NB4 (cell line): ENCODE measurements at regions not wholly inside any gene's neighbourhood (a gene's known extent, or its start where the extent isn't known, plus 50 kb on each side); places are given as distances from the start of the nearest gene placed in this dataset.

ENCODE experiments used
- DNase-seq: peaks from one replicate; pipeline ENCODE4 v3.0.0; 2010; ENCODE audit warnings: low read depth
- H3K4me3 ChIP-seq: one replicate; pipeline ENCODE4 v1.5.1; 2011; ENCODE audit warnings: mild to moderate bottlenecking, low read depth, low read length, moderate library complexity
- MYC ChIP-seq: IDR thresholded peaks from 2 replicates; pipeline ENCODE4 v1.6.1; 2011; ENCODE audit warnings: low read depth, low read length
- POLR2A ChIP-seq: IDR thresholded peaks from 2 replicates; pipeline ENCODE4 v1.6.1; 2011; ENCODE audit warnings: mild to moderate bottlenecking; ENCODE audit not compliant: insufficient read length; ENCODE audit errors: extremely low read depth
- TF ChIP-seq, protein P1 (sequence below): IDR thresholded peaks from one replicate; pipeline ENCODE4 v1.5.1; 2012; ENCODE audit warnings: low read depth, low read length
- TF ChIP-seq, protein P2 (sequence below): IDR thresholded peaks from 2 replicates; pipeline ENCODE4 v1.6.1; 2011; ENCODE audit warnings: low read depth, low read length

- no peak overlapping the region for H3K4me3 ChIP-seq
- no peak for DNase-seq
- TF ChIP-seq, protein P1, sequence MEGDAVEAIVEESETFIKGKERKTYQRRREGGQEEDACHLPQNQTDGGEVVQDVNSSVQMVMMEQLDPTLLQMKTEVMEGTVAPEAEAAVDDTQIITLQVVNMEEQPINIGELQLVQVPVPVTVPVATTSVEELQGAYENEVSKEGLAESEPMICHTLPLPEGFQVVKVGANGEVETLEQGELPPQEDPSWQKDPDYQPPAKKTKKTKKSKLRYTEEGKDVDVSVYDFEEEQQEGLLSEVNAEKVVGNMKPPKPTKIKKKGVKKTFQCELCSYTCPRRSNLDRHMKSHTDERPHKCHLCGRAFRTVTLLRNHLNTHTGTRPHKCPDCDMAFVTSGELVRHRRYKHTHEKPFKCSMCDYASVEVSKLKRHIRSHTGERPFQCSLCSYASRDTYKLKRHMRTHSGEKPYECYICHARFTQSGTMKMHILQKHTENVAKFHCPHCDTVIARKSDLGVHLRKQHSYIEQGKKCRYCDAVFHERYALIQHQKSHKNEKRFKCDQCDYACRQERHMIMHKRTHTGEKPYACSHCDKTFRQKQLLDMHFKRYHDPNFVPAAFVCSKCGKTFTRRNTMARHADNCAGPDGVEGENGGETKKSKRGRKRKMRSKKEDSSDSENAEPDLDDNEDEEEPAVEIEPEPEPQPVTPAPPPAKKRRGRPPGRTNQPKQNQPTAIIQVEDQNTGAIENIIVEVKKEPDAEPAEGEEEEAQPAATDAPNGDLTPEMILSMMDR = no peak
- TF ChIP-seq MYC (no peak), POLR2A (no peak)
- TF ChIP-seq, protein P2, sequence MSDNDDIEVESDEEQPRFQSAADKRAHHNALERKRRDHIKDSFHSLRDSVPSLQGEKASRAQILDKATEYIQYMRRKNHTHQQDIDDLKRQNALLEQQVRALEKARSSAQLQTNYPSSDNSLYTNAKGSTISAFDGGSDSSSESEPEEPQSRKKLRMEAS = no peak
These were observed 798.7 kb downstream of the PCDH7 start for GRCh38 chr4:31518796-31519250.

DNA sequence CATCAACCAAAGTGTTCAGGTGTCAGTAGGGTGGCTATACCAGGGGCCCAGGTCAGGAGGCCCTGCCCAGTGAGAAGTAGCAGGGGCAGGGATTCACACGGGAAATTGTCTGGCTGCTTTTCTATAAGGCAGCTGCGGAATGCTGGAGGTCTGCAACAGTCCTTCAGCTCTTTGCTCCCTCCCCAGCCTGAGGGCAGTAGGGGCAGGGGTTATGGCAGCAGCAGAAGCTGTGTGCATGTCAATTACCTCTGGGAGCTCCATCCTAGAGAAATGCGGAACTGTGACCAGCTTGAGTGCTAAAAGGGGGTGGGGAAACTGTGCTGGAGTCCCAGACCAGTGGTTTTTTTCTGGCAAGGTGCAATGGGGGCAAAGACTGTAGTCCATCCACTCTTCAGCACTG, 810.4 kb downstream of the PCDH7 start:
- TF ChIP-seq, protein P1 = no peak
- TF ChIP-seq POLR2A (no peak), MYC (no peak)
- TF ChIP-seq, protein P2 = no peak
- no peak for DNase-seq
- H3K4me3 ChIP-seq = no peak overlapping the region

DNA sequence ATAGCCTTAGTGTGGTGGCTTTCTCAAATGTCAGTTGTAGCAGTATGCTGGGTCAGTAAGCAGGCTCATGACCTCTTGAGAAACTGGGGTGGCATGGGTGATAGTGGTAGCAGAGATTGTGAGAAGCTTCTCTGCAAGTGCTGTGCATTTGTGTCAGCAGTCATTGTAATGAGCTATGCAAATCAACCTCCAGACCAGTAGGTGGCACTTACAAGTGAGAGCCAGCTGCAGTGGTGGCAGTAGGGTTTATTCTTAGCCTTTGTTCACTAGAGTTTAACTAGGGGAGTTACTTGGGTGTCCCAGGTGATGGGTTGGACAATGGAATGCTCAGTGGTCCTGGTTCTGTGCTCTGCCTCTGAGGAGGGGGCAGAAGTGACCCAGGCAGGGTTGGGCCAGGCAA, 818.7 kb downstream of the PCDH7 start:
- peak; percentile 9 for DNase-seq
- no peak overlapping the region for H3K4me3 ChIP-seq
- TF ChIP-seq, protein P1 = no peak
- no peak for TF ChIP-seq MYC
- TF ChIP-seq, protein P2 = no peak
- no peak for TF ChIP-seq POLR2A

DNA sequence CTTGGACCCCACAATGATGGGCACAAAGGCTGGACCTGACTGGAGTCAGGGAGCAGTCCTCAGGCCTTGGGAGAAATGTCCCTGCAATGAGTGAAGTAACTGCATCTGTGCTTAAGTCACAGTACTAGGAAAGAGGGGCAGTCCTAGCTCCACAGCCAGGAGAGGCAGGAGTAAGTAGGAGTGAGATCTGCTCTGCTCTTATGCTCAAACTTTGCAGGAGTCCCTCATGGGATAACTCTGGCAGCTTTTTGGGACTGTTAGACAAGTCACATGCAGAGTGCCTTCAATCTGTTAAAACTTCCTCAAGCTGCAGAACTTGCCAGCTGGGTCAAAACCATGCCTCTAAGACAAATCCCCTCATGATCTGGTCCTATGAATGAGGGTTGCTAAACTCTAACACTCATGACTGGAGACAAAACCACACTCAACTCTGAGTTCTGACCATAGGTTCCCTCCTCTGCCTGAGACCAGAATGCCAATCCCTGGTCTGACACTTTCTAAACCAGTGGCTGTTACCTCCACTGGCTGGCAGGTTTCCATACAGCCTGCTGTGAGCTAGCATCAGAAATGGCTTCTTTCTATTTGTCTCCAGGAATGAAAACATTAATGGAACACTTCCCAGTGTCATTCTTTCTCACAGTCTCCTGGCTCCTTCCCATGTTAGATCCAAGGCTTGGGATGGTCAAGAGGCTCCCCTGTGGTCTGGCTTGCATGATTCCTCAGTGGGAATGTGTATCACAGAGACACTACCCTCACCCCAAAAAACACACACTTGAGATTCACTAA, 819.3 kb downstream of the PCDH7 start:
- no peak overlapping the region for H3K4me3 ChIP-seq
- no peak for DNase-seq
- no peak for TF ChIP-seq MYC

DNA sequence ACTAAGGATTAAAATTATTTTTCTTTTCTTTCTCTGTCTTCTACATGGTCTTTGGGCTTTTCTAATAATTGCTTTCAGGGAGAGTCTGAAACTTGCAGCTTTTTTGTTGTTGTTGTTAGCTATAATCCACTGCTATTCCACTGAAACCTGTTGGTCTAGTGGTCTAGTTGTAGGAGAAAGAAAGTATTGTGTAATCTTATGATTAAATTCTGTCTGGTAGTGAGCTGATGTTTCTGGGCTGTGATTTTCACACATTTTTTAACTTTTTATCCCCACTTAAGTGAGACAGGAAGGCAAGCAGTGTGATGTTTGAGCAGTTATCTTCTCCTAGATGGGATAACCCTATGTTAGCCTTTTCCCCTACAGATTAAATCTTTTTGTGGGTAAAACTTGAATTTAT, 825.2 kb downstream of the PCDH7 start:
- TF ChIP-seq, protein P2 = no peak
- TF ChIP-seq MYC (no peak), POLR2A (no peak)
- TF ChIP-seq, protein P1 = no peak
- DNase-seq = no peak
- H3K4me3 ChIP-seq = no peak overlapping the region

DNA sequence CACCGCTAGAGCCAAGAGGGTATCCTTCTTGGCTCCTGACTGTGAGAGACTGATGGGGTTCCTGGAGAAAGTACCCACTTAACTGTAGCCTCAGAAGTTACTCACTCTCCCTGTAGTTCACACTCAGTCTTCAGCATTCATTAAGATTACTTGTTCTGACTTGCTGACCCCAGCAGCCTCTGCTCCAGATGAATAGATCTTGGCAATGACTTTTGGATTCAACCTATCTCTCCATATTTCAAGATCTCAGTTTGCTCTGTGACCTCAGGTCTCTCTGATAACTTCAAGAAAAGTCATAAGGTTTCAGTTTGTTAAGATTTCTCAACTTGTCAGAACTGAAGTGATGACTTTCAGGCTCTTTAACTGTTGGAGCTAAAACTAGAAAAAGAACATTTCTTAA, 825.6 kb downstream of the PCDH7 start:
- H3K4me3 ChIP-seq = no peak overlapping the region
- DNase-seq = no peak
- TF ChIP-seq, protein P2 = no peak
- TF ChIP-seq, protein P1 = no peak
- TF ChIP-seq POLR2A = no peak
- no peak for TF ChIP-seq MYC
